Urothelium cell line (cell line): ENCODE measurements at regions not wholly inside any gene's neighbourhood (a gene's known extent, or its start where the extent isn't known, plus 50 kb on each side); places are given as distances from the start of the nearest gene placed in this dataset.
"Not testable (repeated sequence)": the region's sequence is repeated elsewhere in the genome, so short reads cannot be mapped to it uniquely, and the experiment has no call there.

ENCODE experiments used
- DNase-seq: peaks from one replicate; pipeline ENCODE4 v3.0.0; 2011; ENCODE audit warnings: low spot score, mixed read lengths
- FAIRE-seq: peaks from 2 replicates; lab custom pipeline; 2011; peaks lifted over from hg19 to GRCh38; lab: Jason Lieb, UNC

GRCh38 chr4:187098429-187098828 is 374.8 kb upstream of the FAT1 start:
- FAIRE-seq (no peak), DNase-seq (no peak)

- DNase-seq = no peak
- no peak for FAIRE-seq
These were observed 379.7 kb upstream of the FAT1 start for GRCh38 chr4:187103351-187103750.

GRCh38 chr4:187108845-187109244 is 385.2 kb upstream of the FAT1 start:
- no peak for DNase-seq
- no peak for FAIRE-seq

- FAIRE-seq (no peak), DNase-seq (no peak)
These were observed 386.0 kb upstream of the FAT1 start for GRCh38 chr4:187109636-187110035.

DNA sequence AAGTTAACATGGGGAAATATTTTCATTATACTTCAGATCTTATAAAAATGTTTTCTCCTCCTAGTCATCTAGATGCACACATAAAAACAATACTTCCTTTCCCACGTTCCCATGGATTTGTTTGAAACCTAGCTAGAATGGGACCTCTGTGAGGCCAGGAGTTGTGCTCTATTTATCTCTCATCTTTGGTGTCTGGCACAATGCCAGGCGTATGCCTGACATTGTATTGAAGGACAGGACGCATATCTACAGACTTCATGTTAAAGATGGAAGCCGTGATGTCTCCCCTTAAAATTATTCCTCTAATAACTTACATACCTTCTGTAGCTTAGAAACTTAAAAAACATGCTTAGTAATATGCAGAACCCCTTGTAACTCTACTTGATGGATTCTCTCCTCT is 394.5 kb upstream of the FAT1 start:
- DNase-seq (no peak), FAIRE-seq (no peak)

DNA sequence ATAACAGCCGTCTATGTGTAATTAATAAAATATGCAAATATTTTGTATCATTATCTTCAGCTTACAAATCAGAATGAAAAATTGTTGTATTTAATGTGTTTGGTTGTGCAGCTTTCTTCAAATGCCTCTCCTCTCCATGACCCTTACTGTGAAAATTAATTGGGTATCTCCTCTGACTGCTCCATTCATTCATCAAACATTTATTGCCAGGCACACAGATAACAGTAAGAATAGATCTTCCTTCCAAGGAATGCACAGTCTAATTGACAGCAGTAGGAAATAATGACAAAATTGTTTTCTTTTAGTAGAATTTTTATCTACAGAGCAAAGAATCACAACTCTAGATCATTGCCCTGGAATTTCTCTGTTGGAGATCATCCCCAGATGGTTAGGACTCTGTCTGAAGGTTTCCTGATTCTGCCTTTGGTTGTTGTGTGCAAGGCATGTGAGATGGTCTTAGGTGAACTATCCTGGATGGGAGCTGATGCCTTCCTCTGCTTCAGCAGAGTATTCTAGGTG is 395.0 kb upstream of the FAT1 start:
- FAIRE-seq = no peak

GRCh38 chr4:187124331-187124730 is 400.7 kb upstream of the FAT1 start:
- FAIRE-seq (no peak), DNase-seq (no peak)

More for the DNA sequence above, 395.0 kb upstream of the FAT1 start:
- no peak for DNase-seq

- no peak for DNase-seq
- no peak for FAIRE-seq
These were observed 401.4 kb upstream of the FAT1 start for GRCh38 chr4:187125062-187125461.

- FAIRE-seq = no peak
- DNase-seq = peak; percentile 12
These were observed 403.8 kb upstream of the FAT1 start for GRCh38 chr4:187127456-187127855.

- FAIRE-seq (no peak), DNase-seq (peak; percentile 59)
These were observed 404.6 kb upstream of the FAT1 start for GRCh38 chr4:187128222-187128621.

DNA sequence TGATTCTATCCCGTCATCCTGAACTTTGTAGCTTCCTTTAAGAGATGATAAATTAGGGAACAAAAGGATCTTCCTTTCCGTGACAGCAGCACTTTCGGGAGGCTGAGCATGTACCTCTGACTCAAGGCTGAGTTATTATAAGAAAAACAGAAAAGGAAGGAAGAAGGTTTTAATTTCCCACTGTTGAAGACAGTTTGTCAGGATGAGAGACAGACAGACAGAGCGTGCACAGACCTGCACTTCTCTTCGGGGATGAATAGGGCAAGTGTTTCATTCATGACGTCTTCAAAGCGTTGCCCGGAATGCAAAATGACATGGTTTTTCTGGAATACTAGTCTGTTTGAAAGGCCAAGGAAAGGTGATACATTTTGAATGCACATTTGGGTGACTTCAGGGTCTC is 405.3 kb upstream of the FAT1 start:
- no peak for FAIRE-seq
- DNase-seq = peak; percentile 19

- not testable (repeated sequence) for DNase-seq, FAIRE-seq
These were observed 408.2 kb upstream of the FAT1 start for GRCh38 chr4:187131826-187132225.

GRCh38 chr4:187135878-187136277 is 412.2 kb upstream of the FAT1 start:
- DNase-seq = no peak
- no peak for FAIRE-seq

DNA sequence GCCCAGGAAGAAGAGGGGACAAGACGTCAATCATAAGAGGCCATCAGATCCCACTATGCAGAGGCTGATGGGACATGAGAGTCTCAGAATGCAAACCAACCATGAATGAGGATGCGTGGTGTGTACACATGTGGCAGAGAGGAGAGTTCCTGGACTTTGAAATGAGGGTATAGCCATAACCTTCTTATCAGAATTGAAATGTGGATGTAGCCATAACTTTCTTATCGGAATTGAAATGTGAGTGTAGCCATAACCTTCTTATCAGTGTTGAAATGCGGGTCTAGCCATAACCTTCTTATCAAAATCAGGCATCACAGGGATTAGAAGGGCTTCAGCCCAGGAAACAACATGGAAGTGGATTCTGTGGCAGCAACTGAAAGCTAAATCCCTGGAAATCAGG is 415.5 kb upstream of the FAT1 start:
- no peak for FAIRE-seq
- DNase-seq = no peak

GRCh38 chr4:187141101-187141500 is 417.4 kb upstream of the FAT1 start:
- FAIRE-seq = no peak

GRCh38 chr4:187149229-187149945 is 425.7 kb upstream of the FAT1 start:
- FAIRE-seq (no peak), DNase-seq (no peak)

More at GRCh38 chr4:187141101-187141500, 417.4 kb upstream of the FAT1 start:
- no peak for DNase-seq

DNA sequence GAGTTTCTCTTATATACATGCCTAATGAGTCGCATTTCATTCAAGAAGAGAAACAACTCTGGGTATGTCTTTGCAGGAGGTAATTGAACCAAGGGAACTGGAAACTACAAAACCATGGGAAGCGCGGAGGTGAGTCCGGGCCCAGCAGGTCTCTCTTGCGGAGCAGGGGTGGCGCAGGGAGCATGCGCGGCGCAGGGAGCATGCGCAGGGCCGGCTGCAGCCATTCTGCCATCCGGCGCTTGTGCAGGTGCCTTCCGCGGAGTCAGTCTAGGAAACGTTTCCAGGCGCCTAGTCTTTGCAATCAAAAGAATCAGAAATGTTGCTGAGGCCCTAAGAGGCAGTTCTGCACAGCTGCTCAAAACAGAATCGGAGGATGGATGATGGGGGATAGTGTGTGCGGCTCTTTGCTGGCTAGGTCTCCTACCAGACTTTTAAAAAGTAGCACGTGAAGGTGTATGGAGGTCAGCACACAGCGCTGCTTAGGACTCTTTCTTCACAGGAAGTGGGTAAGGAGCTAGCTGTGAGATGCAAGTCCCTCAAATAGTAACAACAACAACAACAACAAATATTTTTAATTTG is 433.8 kb upstream of the FAT1 start:
- DNase-seq = no peak
- FAIRE-seq = no peak

- DNase-seq (no peak), FAIRE-seq (no peak)
These were observed 434.3 kb upstream of the FAT1 start for GRCh38 chr4:187158003-187158402.

GRCh38 chr4:187160486-187160885 is 436.8 kb upstream of the FAT1 start:
- FAIRE-seq = no peak
- DNase-seq = no peak

- DNase-seq (no peak), FAIRE-seq (no peak)
These were observed 443.3 kb upstream of the FAT1 start for GRCh38 chr4:187166886-187167512.

DNA sequence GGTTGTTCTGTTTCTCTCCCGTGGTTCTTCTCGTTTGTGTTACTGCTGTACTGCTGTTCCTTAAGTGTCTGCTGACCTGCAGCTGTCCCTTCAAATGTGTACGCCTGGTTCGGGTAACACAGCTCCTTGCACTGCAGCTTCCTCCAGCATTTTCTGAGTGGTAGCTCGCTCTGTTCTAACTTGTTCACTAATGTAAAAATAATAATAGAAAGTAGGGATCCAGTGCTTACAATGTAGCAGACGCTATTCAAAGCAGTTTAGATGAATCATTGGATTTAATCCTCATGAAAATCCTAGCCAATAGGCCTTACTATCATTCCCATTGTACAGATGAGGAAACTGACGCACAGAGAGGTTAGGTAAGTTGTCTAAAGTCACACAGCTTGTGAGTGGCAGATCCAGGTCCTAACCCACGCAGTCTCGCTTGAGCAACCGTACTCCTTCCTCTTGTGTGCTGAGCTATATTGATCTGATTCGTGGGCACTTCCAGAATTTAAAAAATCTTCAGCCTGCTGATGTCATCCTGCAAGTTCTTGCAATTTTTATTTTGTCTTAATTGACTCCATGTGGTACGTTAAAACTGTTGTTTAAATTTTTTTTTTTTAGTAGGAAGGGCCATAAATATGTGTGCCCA is 448.2 kb upstream of the FAT1 start:
- FAIRE-seq (no peak), DNase-seq (no peak)
